Mesothelial cell of epicardium (in vitro differentiated cells): ENCODE measurements at regions not wholly inside any gene's neighbourhood (a gene's known extent, or its start where the extent isn't known, plus 50 kb on each side); places are given as distances from the start of the nearest gene placed in this dataset.
A peak's percentile ranks its signal among the peaks of the same experiment; 100 is the strongest.

ENCODE experiments used
- DNase-seq, 2 experiments: peaks; one replicate each; pipeline ENCODE4 v3.0.0; 2021; ENCODE audit warnings: low spot score in 2 of 2; ENCODE audit not compliant: unreplicated experiment in 2 of 2
- H3K27ac Mint-ChIP-seq: 2 replicates; pipeline ENCODE4 v1.8.0; 2021; ENCODE audit warnings: mixed read lengths
- H3K27me3 Mint-ChIP-seq: 2 replicates; pipeline ENCODE4 v1.8.0; 2021; ENCODE audit warnings: low read depth, mixed read lengths
- H3K36me3 Mint-ChIP-seq: 2 replicates; pipeline ENCODE4 v1.8.0; 2021; ENCODE audit warnings: mixed read lengths
- H3K4me1 Mint-ChIP-seq: 2 replicates; pipeline ENCODE4 v1.8.0; 2021; ENCODE audit warnings: mixed read lengths
- H3K4me3 Mint-ChIP-seq: 2 replicates; pipeline ENCODE4 v1.8.0; 2021; ENCODE audit warnings: mild to moderate bottlenecking, moderate library complexity, mixed read lengths
- H3K9me3 Mint-ChIP-seq: 2 replicates; pipeline ENCODE4 v1.8.0; 2021; ENCODE audit warnings: mixed read lengths
- TF ChIP-seq, protein P1 (sequence below): fragments of 200-600 bp; sonication (generic); IDR thresholded peaks from one replicate; pipeline ENCODE4 v1.5.0; 2021; ENCODE audit warnings: antibody characterized with exemption; ENCODE audit not compliant: unreplicated experiment

DNA sequence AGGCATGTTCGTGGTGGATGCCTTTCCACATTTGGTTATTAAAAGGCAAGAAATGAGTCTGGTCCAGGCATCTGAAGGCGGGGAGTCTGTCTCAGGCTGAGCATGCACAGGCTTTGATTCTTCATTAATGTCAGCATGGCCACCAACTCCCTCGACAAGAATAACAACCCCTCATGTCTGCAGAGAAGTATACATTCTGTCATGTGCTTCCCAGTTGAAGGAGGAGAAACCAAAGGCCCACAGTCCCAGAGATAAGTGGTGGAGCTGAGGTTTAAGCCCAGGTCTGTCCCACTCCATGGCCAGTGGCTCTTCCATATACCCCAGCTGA lies 61.6 kb upstream of the LAPTM5 start:
- H3K27ac Mint-ChIP-seq: no peak overlapping the region
- H3K4me3 Mint-ChIP-seq: no peak overlapping the region
- no peaks in the 10 kb centered on the region for H3K9me3 Mint-ChIP-seq
- peaks cover 36% of the 10 kb centered on the region for H3K4me1 Mint-ChIP-seq
- no peak for DNase-seq
- TF ChIP-seq, protein P1, sequence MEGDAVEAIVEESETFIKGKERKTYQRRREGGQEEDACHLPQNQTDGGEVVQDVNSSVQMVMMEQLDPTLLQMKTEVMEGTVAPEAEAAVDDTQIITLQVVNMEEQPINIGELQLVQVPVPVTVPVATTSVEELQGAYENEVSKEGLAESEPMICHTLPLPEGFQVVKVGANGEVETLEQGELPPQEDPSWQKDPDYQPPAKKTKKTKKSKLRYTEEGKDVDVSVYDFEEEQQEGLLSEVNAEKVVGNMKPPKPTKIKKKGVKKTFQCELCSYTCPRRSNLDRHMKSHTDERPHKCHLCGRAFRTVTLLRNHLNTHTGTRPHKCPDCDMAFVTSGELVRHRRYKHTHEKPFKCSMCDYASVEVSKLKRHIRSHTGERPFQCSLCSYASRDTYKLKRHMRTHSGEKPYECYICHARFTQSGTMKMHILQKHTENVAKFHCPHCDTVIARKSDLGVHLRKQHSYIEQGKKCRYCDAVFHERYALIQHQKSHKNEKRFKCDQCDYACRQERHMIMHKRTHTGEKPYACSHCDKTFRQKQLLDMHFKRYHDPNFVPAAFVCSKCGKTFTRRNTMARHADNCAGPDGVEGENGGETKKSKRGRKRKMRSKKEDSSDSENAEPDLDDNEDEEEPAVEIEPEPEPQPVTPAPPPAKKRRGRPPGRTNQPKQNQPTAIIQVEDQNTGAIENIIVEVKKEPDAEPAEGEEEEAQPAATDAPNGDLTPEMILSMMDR: no peak
- peaks cover 10% of the 10 kb centered on the region for H3K27me3 Mint-ChIP-seq
- H3K36me3 Mint-ChIP-seq: no peaks in the 10 kb centered on the region

DNA sequence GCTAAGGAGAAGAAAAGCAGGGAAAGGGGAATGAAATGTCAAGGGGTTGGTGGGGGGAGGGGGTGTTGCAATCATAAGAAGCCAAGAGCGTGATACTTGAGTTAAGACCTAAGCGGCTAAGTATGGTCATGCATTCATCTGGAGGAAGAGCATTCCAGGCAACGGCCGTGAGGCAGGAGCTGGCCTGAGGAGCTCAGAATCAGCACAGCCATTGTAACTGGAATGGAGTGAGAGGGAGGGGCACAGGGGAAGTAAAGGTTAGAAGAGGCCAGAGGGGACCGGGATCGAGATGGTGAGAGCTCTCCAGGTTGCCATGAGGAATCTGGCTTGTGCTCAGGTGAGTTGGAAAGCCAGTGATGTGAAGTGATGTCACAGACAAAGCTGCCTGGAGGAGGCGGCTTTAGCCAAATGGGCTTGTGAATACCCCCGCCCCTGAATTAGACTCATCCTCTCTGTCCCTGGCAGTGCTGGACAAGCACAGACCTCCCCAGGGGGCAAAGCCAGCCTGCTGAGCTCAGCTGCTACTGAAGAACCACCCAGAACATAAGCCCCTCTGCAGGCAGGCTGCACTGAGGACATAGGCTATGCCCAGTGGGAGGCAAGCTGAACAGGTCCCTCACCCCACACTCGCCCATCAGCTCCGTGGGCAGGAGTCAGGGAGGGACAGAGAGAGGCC lies 61.1 kb upstream of the LAPTM5 start:
- H3K27ac Mint-ChIP-seq: no peak overlapping the region
- TF ChIP-seq, protein P1: no peak
- H3K4me3 Mint-ChIP-seq: no peak overlapping the region
- H3K27me3 Mint-ChIP-seq: peaks cover 10% of the 10 kb centered on the region
- H3K4me1 Mint-ChIP-seq: peaks cover 31% of the 10 kb centered on the region
- no peaks in the 10 kb centered on the region for H3K9me3 Mint-ChIP-seq
- no peaks in the 10 kb centered on the region for H3K36me3 Mint-ChIP-seq
- DNase-seq: no peak

- H3K27me3 Mint-ChIP-seq: peaks cover 14% of the 10 kb centered on the region
- peaks cover 22% of the 10 kb centered on the region for H3K4me1 Mint-ChIP-seq
- no peak for DNase-seq
- TF ChIP-seq, protein P1: no peak
- H3K27ac Mint-ChIP-seq: no peak overlapping the region
- no peak overlapping the region for H3K4me3 Mint-ChIP-seq
- H3K36me3 Mint-ChIP-seq: no peaks in the 10 kb centered on the region
- H3K9me3 Mint-ChIP-seq: no peaks in the 10 kb centered on the region
Observed at GRCh38 chr1:30817548-30817947, 60.0 kb upstream of the LAPTM5 start.

DNA sequence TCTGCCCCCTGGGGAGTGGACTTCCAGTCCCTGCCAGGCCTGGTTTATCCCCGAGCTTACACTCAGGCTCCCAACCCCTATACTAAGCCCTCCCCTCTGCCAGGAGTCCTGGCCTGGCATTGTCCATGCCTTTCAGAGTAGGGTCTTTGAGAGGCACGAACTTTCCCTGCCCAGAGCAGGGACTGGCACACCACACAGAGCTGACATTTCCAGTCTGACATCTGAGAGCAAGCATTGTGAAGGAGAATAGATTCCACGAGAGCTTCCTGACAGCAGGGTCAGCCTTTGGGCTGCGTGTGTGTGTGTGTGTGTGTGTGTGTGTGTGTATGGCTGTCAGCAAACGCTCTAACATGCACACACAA lies 59.5 kb upstream of the LAPTM5 start:
- DNase-seq: no peak
- no peak overlapping the region for H3K4me3 Mint-ChIP-seq
- TF ChIP-seq, protein P1: no peak
- peaks cover 14% of the 10 kb centered on the region for H3K27me3 Mint-ChIP-seq
- no peaks in the 10 kb centered on the region for H3K36me3 Mint-ChIP-seq
- H3K9me3 Mint-ChIP-seq: no peaks in the 10 kb centered on the region
- H3K4me1 Mint-ChIP-seq: peaks cover 22% of the 10 kb centered on the region
- H3K27ac Mint-ChIP-seq: no peak overlapping the region

DNA sequence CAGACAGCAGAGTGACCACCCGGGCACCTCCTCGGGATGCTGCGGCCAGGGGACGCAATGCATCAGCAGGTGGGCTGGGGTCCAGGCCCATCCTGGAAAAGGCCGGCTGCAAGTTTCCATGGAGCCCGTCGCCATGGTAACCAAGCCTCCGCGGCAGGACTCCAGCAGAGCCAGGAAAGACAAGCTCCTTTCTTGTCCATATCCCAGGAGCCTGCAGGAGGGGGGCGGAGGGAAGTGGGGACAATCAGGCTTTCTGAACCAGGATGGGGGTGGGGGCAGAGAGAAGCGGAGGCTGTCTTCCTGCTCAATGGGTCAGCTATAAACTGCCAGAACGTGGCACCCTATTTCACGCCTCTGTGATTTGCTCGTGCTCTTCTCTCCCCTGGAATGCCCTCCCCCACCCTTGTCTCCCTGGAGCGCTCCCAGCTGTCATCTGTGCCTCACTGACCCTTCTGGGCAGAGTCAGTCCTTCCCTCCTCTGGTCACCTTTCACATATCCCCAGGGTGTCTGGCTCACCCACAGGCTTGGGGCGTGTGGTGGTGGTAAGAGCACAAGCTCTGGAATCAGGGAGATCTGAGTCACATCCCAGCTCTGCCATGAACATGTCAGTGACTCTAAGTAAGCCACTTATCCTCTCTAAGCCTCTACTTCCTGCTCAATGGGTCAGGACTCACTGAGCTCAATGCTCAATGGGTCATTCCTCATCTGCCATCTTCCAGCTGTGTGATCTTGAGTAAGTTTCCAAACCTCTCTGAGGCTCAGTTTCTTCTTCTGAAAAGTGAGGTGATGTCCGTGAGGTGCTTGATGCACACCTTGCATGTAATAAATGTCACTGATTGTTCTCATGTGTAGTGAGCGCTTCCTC lies 58.9 kb upstream of the LAPTM5 start:
- Mint-ChIP-seq H3K4me3 (no peak overlapping the region), H3K27ac (peak overlapping the region; percentile 44), H3K36me3 (no peaks in the 10 kb centered on the region), H3K27me3 (peaks cover 14% of the 10 kb centered on the region), H3K9me3 (no peaks in the 10 kb centered on the region), H3K4me1 (peaks cover 22% of the 10 kb centered on the region)
- TF ChIP-seq, protein P1: no peak
- peak in 1 of 2 experiments; percentile 74 for DNase-seq
